B cell (primary cell): ENCODE measurements at regions not wholly inside any gene's neighbourhood (a gene's known extent, or its start where the extent isn't known, plus 50 kb on each side); places are given as distances from the start of the nearest gene placed in this dataset.

Experiments used
- ATAC-seq: fragments of 200-7000 bp; cut with Tn5 transposase; one replicate; pipeline ENCODE4 v1.10.0; 2021; ENCODE audit warnings: low read depth, mild to moderate bottlenecking, moderate number of reproducible peaks, moderate library complexity
- CTCF ChIA-PET: fragments of 350-600 bp; sonication (Branson Sonifier 250); formaldehyde crosslinking; loops from one replicate; lab custom pipeline; 2021; ENCODE audit warnings: antibody characterized with exemption, inconsistent platforms; lab: Charles Lee
- POLR2A ChIA-PET: fragments of 350-600 bp; sonication (Branson Sonifier 250); formaldehyde crosslinking; loops from one replicate; lab custom pipeline; 2021; ENCODE audit warnings: antibody characterized with exemption; lab: Charles Lee
- DNase-seq: peaks from one replicate; pipeline ENCODE4 v3.0.0; 2013
- H2AFZ ChIP-seq: 2 replicates; pipeline ENCODE4 v1.6.1; 2012; ENCODE audit warnings: mild to moderate bottlenecking, low read depth, low read length; ENCODE audit not compliant: insufficient read depth, poor library complexity, severe bottlenecking
- H3K27ac ChIP-seq, 2 donors: 1 replicate in 1 of 2; 2 replicates in 1 of 2; pipeline ENCODE4 v1.5.1; 2012 to 2013; ENCODE audit warnings: low read length in 2 of 2, mild to moderate bottlenecking in 2 of 2, moderate library complexity in 1 of 2
- H3K27me3 ChIP-seq, 4 experiments: fragments of 200-600 bp in 1 of 4; sonication (generic) in 1 of 4; replicated peaks in 1 of 4; 1 replicate in 2 of 4; 2 replicates in 2 of 4; pipeline versions ENCODE4 v1.6.1 to v1.7.0; 2013 to 2016; ENCODE audit warnings: low read length in 3 of 4, mild to moderate bottlenecking in 2 of 4, mixed read lengths in 1 of 4, moderate library complexity in 1 of 4; ENCODE audit not compliant: insufficient read depth in 4 of 4, control insufficient read depth in 3 of 4; ENCODE audit errors: control extremely low read depth in 1 of 4
- H3K36me3 ChIP-seq, 2 experiments: replicated peaks in 1 of 2; 1 replicate in 1 of 2; 2 replicates in 1 of 2; pipeline versions ENCODE4 v1.6.1 to v1.7.1; 2013; ENCODE audit warnings: low read length in 1 of 2; ENCODE audit not compliant: insufficient read depth in 2 of 2, control insufficient read depth in 1 of 2; ENCODE audit errors: control extremely low read depth in 1 of 2, extremely low read depth in 1 of 2
- H3K4me1 ChIP-seq, 2 donors: fragments of 200-600 bp in 1 of 2; sonication (generic) in 1 of 2; 1 replicate in 1 of 2; 2 replicates in 1 of 2; pipeline versions ENCODE4 v1.5.1 to v1.6.1; 2013 to 2017; ENCODE audit warnings: low read length in 2 of 2; ENCODE audit not compliant: control insufficient read depth in 2 of 2, insufficient read depth in 2 of 2
- H3K4me2 ChIP-seq: replicated peaks from 2 replicates; pipeline ENCODE3; 2012; ENCODE audit warnings: mild to moderate bottlenecking, low read depth, low read length; ENCODE audit not compliant: poor library complexity, severe bottlenecking
- H3K4me3 ChIP-seq, 5 experiments: fragments of 200-600 bp in 1 of 5; sonication (generic) in 1 of 5; 1 replicate in 3 of 5; 2 replicates in 2 of 5; pipeline versions ENCODE4 v1.5.1 to v1.7.0; 2011 to 2016; ENCODE audit warnings: low read length in 4 of 5, mild to moderate bottlenecking in 4 of 5, low read depth in 2 of 5, control low read depth in 1 of 5, moderate library complexity in 1 of 5; ENCODE audit not compliant: insufficient read depth in 1 of 5; ENCODE audit errors: control extremely low read depth in 1 of 5, extremely low read depth in 1 of 5
- H3K79me2 ChIP-seq: fragments of 200-600 bp; sonication (generic); one replicate; pipeline ENCODE4 v1.6.0; 2016; ENCODE audit warnings: low read length; ENCODE audit not compliant: control insufficient read depth, insufficient read depth
- H3K9ac ChIP-seq: fragments of 200-600 bp; sonication (generic); 2 replicates; pipeline ENCODE4 v1.6.1; 2017; ENCODE audit warnings: mild to moderate bottlenecking, low read length, moderate library complexity
- H3K9me3 ChIP-seq, 3 donors: one replicate each; pipeline versions ENCODE4 v1.6.1 to v1.7.1; 2013; ENCODE audit warnings: low read length in 2 of 3; ENCODE audit not compliant: control insufficient read depth in 2 of 3, insufficient read depth in 1 of 3; ENCODE audit errors: control extremely low read depth in 1 of 3
- H4K20me1 ChIP-seq: 2 replicates; pipeline ENCODE4 v1.6.0; 2012; ENCODE audit warnings: mild to moderate bottlenecking, low read length; ENCODE audit not compliant: insufficient read depth, control insufficient read depth, poor library complexity, severe bottlenecking
- H3K27ac Mint-ChIP-seq: one replicate; pipeline ENCODE4 v1.8.0; 2021; ENCODE audit warnings: mixed read lengths
- H3K27me3 Mint-ChIP-seq: one replicate; pipeline ENCODE4 v1.8.0; 2021; ENCODE audit warnings: mixed read lengths
- H3K4me1 Mint-ChIP-seq: one replicate; pipeline ENCODE4 v1.8.0; 2021; ENCODE audit warnings: mixed read lengths
- H3K4me3 Mint-ChIP-seq: one replicate; pipeline ENCODE4 v1.8.0; 2021; ENCODE audit warnings: mixed read lengths
- H3K9me3 Mint-ChIP-seq: one replicate; pipeline ENCODE4 v1.8.0; 2022; ENCODE audit warnings: mixed read lengths; ENCODE audit not compliant: insufficient read depth
- CTCF ChIP-seq: fragments of 200-600 bp; IDR thresholded peaks from one replicate; pipeline ENCODE4 v1.8.0; 2022; ENCODE audit warnings: antibody characterized with exemption, mild to moderate bottlenecking
- EZH2 ChIP-seq: IDR thresholded peaks from 2 replicates; pipeline ENCODE4 v1.6.1; 2012; ENCODE audit warnings: borderline replicate concordance, low read depth, mild to moderate bottlenecking, moderate library complexity, low read length; ENCODE audit not compliant: insufficient read depth, poor library complexity, severe bottlenecking
- WGBS: methylation state at CpG from one replicate; pipeline ENCODE4 v1.1.5; 2013; ENCODE audit warnings: missing lambda C conversion rate; ENCODE audit not compliant: insufficient coverage; 5-methylcytosine and 5-hydroxymethylcytosine counted together
- intact Hi-C: fragments of 100-400 bp; cut with micrococcal nuclease; formaldehyde crosslinking; loops from one replicate; pipeline ENCODE4 v1.10.0; 2022

- Histone ChIP-seq H3K27ac (no peak overlapping the region), H3K79me2 (no peaks in the 10 kb centered on the region), H3K9ac (no peak overlapping the region), H3K9me3 (no peaks in the 10 kb centered on the region), H2AFZ (no peak overlapping the region), H3K36me3 (no peaks in the 10 kb centered on the region), H3K4me1 (no peaks in the 10 kb centered on the region), H3K4me2 (no peak overlapping the region), H3K27me3 (no peaks in the 10 kb centered on the region), H3K4me3 (no peak overlapping the region), H4K20me1 (no peaks in the 10 kb centered on the region)
- Mint-ChIP-seq H3K27ac (no peak overlapping the region), H3K4me1 (no peaks in the 10 kb centered on the region), H3K9me3 (no peaks in the 10 kb centered on the region), H3K27me3 (no peaks in the 10 kb centered on the region), H3K4me3 (no peak overlapping the region)
- POLR2A ChIA-PET, result no interaction called here
- CTCF ChIA-PET, result no interaction called here
- intact Hi-C loops, result no loop called here
- ATAC-seq (no peak), DNase-seq (no peak)
- no CpG with 5 or more reads among the region's 4 CpGs for WGBS
- TF ChIP-seq CTCF, result no peak
These were observed 224.5 kb upstream of the SEMA3E start for GRCh38 chr7:83873459-83873858.

GRCh38 chr7:83872501-83872900, 223.6 kb upstream of the SEMA3E start:
- Mint-ChIP-seq H3K27ac (no peak overlapping the region), H3K9me3 (no peaks in the 10 kb centered on the region), H3K4me3 (no peak overlapping the region), H3K4me1 (no peaks in the 10 kb centered on the region), H3K27me3 (no peaks in the 10 kb centered on the region)
- no peaks in the 10 kb centered on the region for H4K20me1 ChIP-seq
- no peak overlapping the region for H3K27ac ChIP-seq
- POLR2A ChIA-PET, result no interaction called here
- no peaks in the 10 kb centered on the region for H3K4me1 ChIP-seq
- H3K27me3 ChIP-seq, result no peaks in the 10 kb centered on the region
- no peaks in the 10 kb centered on the region for H3K79me2 ChIP-seq
- DNase-seq (no peak), ATAC-seq (no peak)
- intact Hi-C loops, result no loop called here
- H3K4me3 ChIP-seq, result no peak overlapping the region
- H2AFZ ChIP-seq, result no peak overlapping the region
- TF ChIP-seq CTCF (no peak), EZH2 (no peak)
- H3K4me2 ChIP-seq, result no peak overlapping the region
- H3K9me3 ChIP-seq, result no peaks in the 10 kb centered on the region
- 100% methylated on average over 1 of the region's 4 CpGs for WGBS
- CTCF ChIA-PET, result no interaction called here
- H3K36me3 ChIP-seq, result no peaks in the 10 kb centered on the region
- no peak overlapping the region for H3K9ac ChIP-seq
